Suprapubic skin (tissue), 4 donors: ENCODE measurements at regions not wholly inside any gene's neighbourhood (a gene's known extent, or its start where the extent isn't known, plus 50 kb on each side); places are given as distances from the start of the nearest gene placed in this dataset.

Experiments
- DNase-seq, 2 donors: peaks; one replicate each; pipeline ENCODE4 v3.0.0-alpha.2; 2019; ENCODE audit warnings: low spot score in 2 of 2
- H3K27ac ChIP-seq: fragments of 200-600 bp; sonication (generic); one replicate; pipeline ENCODE4 v1.5.1; 2019
- H3K27me3 ChIP-seq: fragments of 200-600 bp; sonication (generic); one replicate; pipeline ENCODE4 v1.5.1; 2019
- H3K36me3 ChIP-seq: fragments of 200-600 bp; sonication (generic); one replicate; pipeline ENCODE4 v1.5.1; 2019
- H3K4me1 ChIP-seq: fragments of 200-600 bp; sonication (generic); one replicate; pipeline ENCODE4 v1.5.1; 2019
- H3K4me3 ChIP-seq: fragments of 200-600 bp; sonication (generic); one replicate; pipeline ENCODE4 v1.5.1; 2019; ENCODE audit warnings: mild to moderate bottlenecking
- H3K9me3 ChIP-seq: fragments of 200-600 bp; sonication (generic); one replicate; pipeline ENCODE4 v1.5.1; 2019
- CTCF ChIP-seq, 2 donors: fragments of 200-600 bp in 1 of 2; fragments of 450-650 bp in 1 of 2; sonication (generic) in 1 of 2; IDR thresholded peaks; one replicate each; pipeline ENCODE4 v1.5.1; 2016 to 2019; ENCODE audit warnings: antibody characterized with exemption in 2 of 2, mild to moderate bottlenecking in 1 of 2, moderate library complexity in 1 of 2
- EP300 ChIP-seq: sonication (generic); formaldehyde crosslinking; IDR thresholded peaks from one replicate; pipeline ENCODE4 v1.6.1; 2017; ENCODE audit warnings: antibody characterized with exemption
- POLR2A ChIP-seq, 2 donors: fragments of 450-650 bp; IDR thresholded peaks; one replicate each; pipeline ENCODE4 v1.6.1; 2017; ENCODE audit warnings: antibody characterized with exemption in 2 of 2, mild to moderate bottlenecking in 2 of 2, moderate library complexity in 2 of 2
- POLR2AphosphoS5 ChIP-seq, 3 donors: sonication (generic); formaldehyde crosslinking; IDR thresholded peaks; one replicate each; pipeline ENCODE4 v1.6.1; 2017; ENCODE audit warnings: antibody characterized with exemption in 3 of 3
- WGBS: methylation state at CpG from one replicate; pipeline ENCODE4 v1.1.5; 2018; 5-methylcytosine and 5-hydroxymethylcytosine counted together

DNA sequence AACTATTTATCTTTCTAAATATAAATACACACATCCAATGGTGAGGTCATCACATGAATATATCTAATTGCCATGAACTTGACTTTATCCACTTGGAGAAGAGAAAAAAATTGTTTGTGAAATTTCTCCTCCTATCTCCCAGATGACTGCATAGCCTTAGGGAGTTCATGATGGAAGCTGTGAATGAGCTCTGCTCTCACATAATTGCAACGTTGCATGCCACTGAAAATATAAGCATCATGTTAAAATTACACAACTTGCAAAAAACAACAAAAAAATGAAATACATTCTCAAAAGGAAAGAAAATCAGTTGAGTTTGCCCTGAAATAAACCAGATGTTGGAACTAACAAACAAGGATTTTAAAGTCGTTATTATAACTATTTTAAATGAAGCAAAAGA lies 50.6 kb upstream of the OSR1 start:
- Histone ChIP-seq H3K36me3 (no peaks in the 10 kb centered on the region), H3K9me3 (no peaks in the 10 kb centered on the region), H3K4me3 (no peak overlapping the region), H3K27me3 (no peaks in the 10 kb centered on the region), H3K27ac (no peak overlapping the region), H3K4me1 (no peaks in the 10 kb centered on the region)
- WGBS, result 33% methylated on average over 2 of the region's 2 CpGs
- DNase-seq, result no peak
- TF ChIP-seq CTCF (IDR thresholded peaks at IDR 0.05) (no peak), POLR2A (IDR thresholded peaks at IDR 0.05) (no peak), EP300 (no peak), POLR2AphosphoS5 (IDR thresholded peaks at IDR 0.05) (no peak)

DNA sequence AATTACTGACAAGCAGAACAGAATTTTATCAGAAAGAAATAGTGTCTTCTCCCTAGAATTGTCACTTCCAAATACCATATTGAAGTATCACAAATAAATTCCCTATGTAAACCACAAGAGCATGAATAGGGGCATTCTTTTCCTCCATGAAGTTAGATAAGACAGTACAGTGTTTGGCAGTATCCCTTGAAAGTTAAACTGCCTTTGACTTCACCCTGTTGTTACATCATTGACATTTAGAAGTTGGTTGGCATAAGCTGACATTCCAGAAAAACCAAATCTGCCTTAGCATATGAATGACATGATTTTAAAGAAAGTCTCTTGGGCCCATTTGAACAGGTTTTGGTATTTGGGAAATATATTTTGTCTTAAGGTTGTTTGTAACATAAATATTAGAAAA lies 50.2 kb upstream of the OSR1 start:
- DNase-seq, result no peak
- no peak overlapping the region for H3K4me3 ChIP-seq
- TF ChIP-seq POLR2A (IDR thresholded peaks at IDR 0.05) (no peak), CTCF (IDR thresholded peaks at IDR 0.05) (no peak), EP300 (no peak), POLR2AphosphoS5 (IDR thresholded peaks at IDR 0.05) (no peak)
- no peak overlapping the region for H3K27ac ChIP-seq
- H3K36me3 ChIP-seq, result no peaks in the 10 kb centered on the region
- H3K9me3 ChIP-seq, result no peaks in the 10 kb centered on the region
- no peaks in the 10 kb centered on the region for H3K4me1 ChIP-seq
- no peaks in the 10 kb centered on the region for H3K27me3 ChIP-seq
